ENCODE measurements at regions not wholly inside any gene's neighbourhood (a gene's known extent, or its start where the extent isn't known, plus 50 kb on each side); places are given as distances from the start of the nearest gene placed in this dataset.

- H3K4me1 ChIP-seq (ENCODE audit: insufficient read depth, low read length) = 0 out of 2 replicates have a peak, but pooled peaks cover 7% of the 10 kb centered on the region
- no peaks in the 10 kb centered on the region for H3K79me2 ChIP-seq (ENCODE audit: low read length)
- H3K27me3 ChIP-seq (ENCODE audit: low read length) = no peaks in the 10 kb centered on the region
- CTCF ChIA-PET = no interaction called here
- H2AFZ ChIP-seq (ENCODE audit: low read length) = no peak overlapping the region
- no peaks in the 10 kb centered on the region for H4K20me1 ChIP-seq (ENCODE audit: low read length)
- H3K9ac ChIP-seq (ENCODE audit: low read length) = no peak overlapping the region
- H3K9me2 ChIP-seq (replicated peaks; ENCODE audit: low read length) = no peaks in the 10 kb centered on the region
- H3K36me3 ChIP-seq (ENCODE audit: low read depth, low read length) = peaks cover 8% of the 10 kb centered on the region; the same call in 1 of the 2 replicates
- ATAC-seq = no peak
- H3K4me2 ChIP-seq (ENCODE audit: low read length) = no peak overlapping the region
- no peak overlapping the region for H3K4me3 ChIP-seq (ENCODE audit: low read length)
- TF ChIP-seq EZH2phosphoT487 (IDR thresholded peaks at IDR 0.05; ENCODE audit: borderline replicate concordance, low read length) (no peak), EZH2 (IDR thresholded peaks at IDR 0.05; ENCODE audit: low read length, unreplicated experiment) (no peak), CTCF (conservative IDR thresholded peaks at IDR 0.05; ENCODE audit: low read depth, low read length) (no peak)
- POLR2A ChIA-PET (ENCODE audit: unreplicated experiment) = no interaction called here
- BruUV-seq (replicated peaks) = no TSS peak
- DNase-seq = no peak
- H3F3A ChIP-seq (ENCODE audit: low read length, unreplicated experiment) = no peaks in the 10 kb centered on the region
- no peak overlapping the region for H3K27ac ChIP-seq (ENCODE audit: low read length)
- intact Hi-C loops (cut with micrococcal nuclease) = no loop called here
- H3K9me3 ChIP-seq (ENCODE audit: low read length) = no peaks in the 10 kb centered on the region
Measured at GRCh38 chr11:71114124-71114851, 138.1 kb downstream of the SHANK2 start.

GRCh38 chr11:71112990-71113389 lies 139.4 kb downstream of the SHANK2 start:
- ATAC-seq = no peak
- H2AFZ ChIP-seq (ENCODE audit: low read length) = no peak overlapping the region
- TF ChIP-seq CTCF (conservative IDR thresholded peaks at IDR 0.05; ENCODE audit: low read depth, low read length) = no peak
- TF ChIP-seq EZH2 (IDR thresholded peaks at IDR 0.05; ENCODE audit: low read length, unreplicated experiment) = no peak
- no peak for TF ChIP-seq EZH2phosphoT487 (IDR thresholded peaks at IDR 0.05; ENCODE audit: borderline replicate concordance, low read length)
- intact Hi-C loops (cut with micrococcal nuclease) = no loop called here
- no peaks in the 10 kb centered on the region for H3K9me2 ChIP-seq (replicated peaks; ENCODE audit: low read length)
- H3F3A ChIP-seq (ENCODE audit: low read length, unreplicated experiment) = no peaks in the 10 kb centered on the region
- no peak overlapping the region for H3K4me2 ChIP-seq (ENCODE audit: low read length)
- H3K27me3 ChIP-seq (ENCODE audit: low read length) = no peaks in the 10 kb centered on the region
- BruUV-seq (replicated peaks) = no TSS peak
- H3K9me3 ChIP-seq (ENCODE audit: low read length) = no peaks in the 10 kb centered on the region
- no peak overlapping the region for H3K4me3 ChIP-seq (ENCODE audit: low read length)
- ChIA-PET POLR2A (ENCODE audit: unreplicated experiment) (no interaction called here), CTCF (no interaction called here)
- H3K4me1 ChIP-seq (ENCODE audit: insufficient read depth, low read length) = 0 out of 2 replicates have a peak, but pooled peaks cover 7% of the 10 kb centered on the region
- H4K20me1 ChIP-seq (ENCODE audit: low read length) = no peaks in the 10 kb centered on the region
- H3K27ac ChIP-seq (ENCODE audit: low read length) = no peak overlapping the region
- no peak overlapping the region for H3K9ac ChIP-seq (ENCODE audit: low read length)
- DNase-seq = no peak
- H3K36me3 ChIP-seq (ENCODE audit: low read depth, low read length) = peaks cover 12% of the 10 kb centered on the region
- no peaks in the 10 kb centered on the region for H3K79me2 ChIP-seq (ENCODE audit: low read length)

GRCh38 chr11:71112454-71112853 lies 139.9 kb downstream of the SHANK2 start:
- H3K79me2 ChIP-seq (ENCODE audit: low read length) = no peaks in the 10 kb centered on the region
- ChIA-PET POLR2A (ENCODE audit: unreplicated experiment) (no interaction called here), CTCF (no interaction called here)
- H3K36me3 ChIP-seq (ENCODE audit: low read depth, low read length) = peaks cover 12% of the 10 kb centered on the region
- BruUV-seq (replicated peaks) = no TSS peak
- no peak for ATAC-seq
- H3K4me3 ChIP-seq (ENCODE audit: low read length) = no peak overlapping the region
- no peak overlapping the region for H3K27ac ChIP-seq (ENCODE audit: low read length)
- no peaks in the 10 kb centered on the region for H3K9me3 ChIP-seq (ENCODE audit: low read length)
- no peaks in the 10 kb centered on the region for H3F3A ChIP-seq (ENCODE audit: low read length, unreplicated experiment)
- H3K4me2 ChIP-seq (ENCODE audit: low read length) = no peak overlapping the region
- H3K4me1 ChIP-seq (ENCODE audit: insufficient read depth, low read length) = 0 out of 2 replicates have a peak, but pooled peaks cover 2% of the 10 kb centered on the region
- no peaks in the 10 kb centered on the region for H4K20me1 ChIP-seq (ENCODE audit: low read length)
- TF ChIP-seq EZH2 (IDR thresholded peaks at IDR 0.05; ENCODE audit: low read length, unreplicated experiment) = no peak
- TF ChIP-seq EZH2phosphoT487 (IDR thresholded peaks at IDR 0.05; ENCODE audit: borderline replicate concordance, low read length) = no peak
- TF ChIP-seq CTCF (conservative IDR thresholded peaks at IDR 0.05; ENCODE audit: low read depth, low read length) = no peak
- no peaks in the 10 kb centered on the region for H3K27me3 ChIP-seq (ENCODE audit: low read length)
- H3K9me2 ChIP-seq (replicated peaks; ENCODE audit: low read length) = no peaks in the 10 kb centered on the region
- no peak overlapping the region for H2AFZ ChIP-seq (ENCODE audit: low read length)
- DNase-seq = no peak
- no peak overlapping the region for H3K9ac ChIP-seq (ENCODE audit: low read length)
- intact Hi-C loops (cut with micrococcal nuclease) = no loop called here
